Right forelimb (tissue), 1 donor: ENCODE measurements at regions not wholly inside any gene's neighbourhood (a gene's known extent, or its start where the extent isn't known, plus 50 kb on each side); places are given as distances from the start of the nearest gene placed in this dataset.
A peak's percentile ranks its signal among the peaks of the same experiment; 100 is the strongest.
"Not testable (repeated sequence)": the region's sequence is repeated elsewhere in the genome, so short reads cannot be mapped to it uniquely, and the experiment has no call there.

Experiments used
- DNase-seq: peaks from one replicate; pipeline ENCODE4 v3.0.0-alpha.2; 2018

DNA sequence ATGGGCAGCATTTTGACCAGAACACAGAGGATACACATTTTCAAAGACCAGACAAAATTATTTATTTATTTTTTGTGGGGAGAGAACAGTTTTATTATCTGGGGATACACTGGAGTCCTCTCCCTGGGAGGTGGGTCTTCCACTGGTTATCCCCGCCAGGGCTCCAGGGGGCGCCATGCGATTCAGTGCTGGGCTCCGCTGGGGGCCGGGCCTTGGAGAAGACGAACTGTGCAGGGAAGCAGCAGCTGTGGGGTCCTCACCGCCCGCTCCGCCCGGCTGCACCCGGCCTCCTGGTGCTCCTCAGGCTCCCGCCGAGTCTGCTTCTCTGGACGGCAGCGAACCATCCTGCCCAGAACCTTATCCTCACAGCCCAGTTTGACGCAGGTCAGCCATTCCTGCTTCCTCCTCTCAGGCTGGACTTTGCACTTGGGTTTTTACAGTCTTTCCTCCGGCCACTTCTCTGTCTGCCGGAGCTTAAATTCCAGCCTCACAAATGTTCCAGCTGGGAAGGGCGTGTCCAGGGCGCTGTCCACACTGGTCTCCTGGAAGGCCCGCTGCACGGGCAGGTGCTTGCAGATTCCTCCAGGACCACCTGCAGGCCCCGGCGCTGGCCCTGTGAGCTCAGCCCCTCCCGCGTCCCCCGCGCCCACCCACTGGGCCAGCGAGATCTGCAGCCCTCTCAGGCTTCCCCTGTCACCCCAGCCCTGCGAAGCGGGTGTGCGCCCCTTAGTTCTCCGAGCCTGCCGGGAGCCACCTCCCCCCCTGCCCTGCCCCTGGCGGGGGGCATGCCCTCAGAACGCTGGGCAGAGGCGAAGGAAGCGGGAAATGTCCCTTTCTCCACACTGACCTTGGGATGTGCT, 1830.0 kb upstream of the DEFB115 start:
- no peak for DNase-seq

DNA sequence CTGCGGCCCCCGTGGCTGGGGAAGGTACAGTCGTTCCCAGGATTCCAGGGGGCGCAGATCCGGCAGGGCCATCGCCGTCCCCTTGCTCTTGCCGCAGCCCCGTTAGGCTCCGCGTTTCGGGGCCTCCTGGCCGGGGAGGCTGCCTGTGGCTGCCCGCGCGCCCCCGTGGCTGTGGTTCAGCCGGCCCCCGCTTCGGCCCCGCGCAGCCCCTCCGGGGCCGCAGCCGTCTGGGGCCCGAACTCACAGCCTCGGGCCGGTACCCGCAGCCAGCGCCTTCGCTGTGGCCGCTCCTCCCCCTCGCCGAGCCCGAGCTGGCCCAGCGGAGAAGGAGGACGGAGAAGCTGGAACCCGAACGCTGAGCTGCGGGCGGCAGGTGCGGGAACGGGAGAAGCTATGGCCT, 1826.9 kb upstream of the DEFB115 start:
- no peak for DNase-seq

DNA sequence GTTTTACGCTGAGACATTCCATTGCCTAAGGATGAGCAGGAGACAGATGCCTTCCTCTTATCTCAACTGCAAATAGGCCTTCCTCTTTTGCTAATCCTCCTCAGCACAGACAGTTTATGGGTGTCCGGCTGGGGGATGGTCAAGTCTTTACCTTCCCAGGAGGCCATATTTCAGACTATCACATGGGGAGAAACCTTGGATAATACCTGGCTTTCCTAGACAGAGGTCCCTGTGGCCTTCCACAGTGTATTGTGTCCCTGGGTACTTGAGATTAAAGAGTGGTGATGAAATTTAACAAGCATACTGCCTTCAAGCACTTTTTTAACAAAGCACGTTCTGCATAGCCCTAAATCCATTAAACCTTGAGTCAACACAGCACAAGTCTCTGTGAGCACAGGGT, 1816.7 kb upstream of the DEFB115 start:
- not testable (repeated sequence) for DNase-seq

DNA sequence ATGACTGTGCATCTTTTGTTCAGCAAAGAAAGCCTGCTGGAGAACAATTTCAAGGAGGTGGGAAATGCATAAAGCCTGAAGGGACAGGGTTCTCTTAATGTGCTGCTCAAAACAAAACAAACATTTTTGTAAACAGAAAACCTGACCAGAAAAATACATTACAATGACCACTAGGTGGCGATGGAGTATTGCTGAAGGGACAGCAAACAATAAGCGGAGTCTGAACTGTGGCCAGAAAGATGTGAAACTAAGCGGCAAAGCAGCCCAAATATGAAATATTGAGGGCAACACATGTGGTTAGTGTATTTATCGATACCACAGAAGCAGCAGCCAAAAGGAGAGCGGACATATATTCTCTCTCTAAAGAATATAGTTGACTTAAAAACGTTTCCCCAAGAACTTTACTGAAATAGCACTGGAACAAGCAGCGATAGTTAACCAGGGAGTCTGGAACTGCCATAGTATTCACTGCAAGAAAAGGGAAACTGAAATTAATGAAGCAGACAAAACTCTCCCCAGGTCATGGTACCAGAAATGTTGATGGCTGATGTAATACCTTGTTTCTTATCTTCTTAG, 1814.2 kb upstream of the DEFB115 start:
- DNase-seq = not testable (repeated sequence)

DNA sequence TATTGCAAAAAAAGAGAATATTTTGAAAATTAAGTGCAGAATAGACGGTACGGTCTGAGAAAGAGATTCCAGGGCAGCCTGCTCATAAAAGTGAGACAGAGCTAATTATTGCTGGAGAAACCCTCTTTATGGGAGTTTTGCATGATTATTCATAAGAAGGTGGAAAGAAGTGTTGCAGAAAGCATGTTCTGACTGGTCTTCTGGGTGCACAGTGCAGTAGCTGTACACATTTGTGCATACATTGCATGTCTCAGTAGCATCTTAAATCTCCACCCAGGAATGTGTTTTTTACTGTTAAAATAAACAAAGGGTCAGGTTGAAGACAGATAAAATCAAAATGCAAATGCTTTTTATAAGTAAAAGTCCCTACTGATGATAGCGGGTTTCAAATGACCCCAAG, 1813.6 kb upstream of the DEFB115 start:
- DNase-seq = no peak

DNA sequence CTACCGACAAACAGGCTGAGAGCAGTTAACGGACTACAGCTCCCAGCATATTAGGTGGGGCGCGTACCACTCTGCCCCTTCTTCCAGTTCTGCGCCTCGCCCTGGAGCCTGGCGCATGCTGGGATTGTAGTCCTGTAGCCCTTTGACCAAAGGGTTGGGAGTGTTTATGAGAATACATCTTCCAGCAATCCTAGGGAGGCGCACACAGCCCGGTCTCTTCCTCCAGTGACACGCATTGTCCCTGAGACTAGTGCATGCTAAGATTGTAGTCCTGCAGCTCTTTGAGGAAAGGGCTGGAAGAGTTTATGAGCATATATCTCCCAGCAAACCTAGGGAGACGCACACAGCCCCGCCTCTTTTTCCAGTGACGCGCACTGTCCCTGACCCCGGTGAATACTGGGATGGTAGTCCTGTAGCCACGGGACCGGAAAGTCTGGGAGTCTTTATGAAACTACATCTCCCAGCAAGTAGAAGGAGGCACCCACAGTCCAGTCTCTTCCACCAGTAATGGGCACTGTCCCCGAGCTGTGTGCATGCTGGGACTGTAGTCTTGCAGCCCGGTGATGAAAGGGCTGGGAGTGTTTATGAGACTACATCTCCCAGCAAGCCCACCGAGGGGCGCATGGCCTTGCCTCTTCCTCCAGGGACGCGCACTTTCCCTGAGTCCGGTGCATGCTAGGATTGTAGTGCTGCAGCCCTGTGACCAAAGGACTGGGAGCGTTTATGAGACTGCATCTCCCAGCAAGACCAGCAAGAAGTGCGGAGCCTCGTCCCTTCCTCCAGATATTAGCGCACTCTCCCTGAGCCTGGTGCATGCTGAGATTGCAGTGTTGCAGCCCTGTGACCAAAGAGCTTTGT, 1812.2 kb upstream of the DEFB115 start:
- peak; percentile 48 for DNase-seq

DNA sequence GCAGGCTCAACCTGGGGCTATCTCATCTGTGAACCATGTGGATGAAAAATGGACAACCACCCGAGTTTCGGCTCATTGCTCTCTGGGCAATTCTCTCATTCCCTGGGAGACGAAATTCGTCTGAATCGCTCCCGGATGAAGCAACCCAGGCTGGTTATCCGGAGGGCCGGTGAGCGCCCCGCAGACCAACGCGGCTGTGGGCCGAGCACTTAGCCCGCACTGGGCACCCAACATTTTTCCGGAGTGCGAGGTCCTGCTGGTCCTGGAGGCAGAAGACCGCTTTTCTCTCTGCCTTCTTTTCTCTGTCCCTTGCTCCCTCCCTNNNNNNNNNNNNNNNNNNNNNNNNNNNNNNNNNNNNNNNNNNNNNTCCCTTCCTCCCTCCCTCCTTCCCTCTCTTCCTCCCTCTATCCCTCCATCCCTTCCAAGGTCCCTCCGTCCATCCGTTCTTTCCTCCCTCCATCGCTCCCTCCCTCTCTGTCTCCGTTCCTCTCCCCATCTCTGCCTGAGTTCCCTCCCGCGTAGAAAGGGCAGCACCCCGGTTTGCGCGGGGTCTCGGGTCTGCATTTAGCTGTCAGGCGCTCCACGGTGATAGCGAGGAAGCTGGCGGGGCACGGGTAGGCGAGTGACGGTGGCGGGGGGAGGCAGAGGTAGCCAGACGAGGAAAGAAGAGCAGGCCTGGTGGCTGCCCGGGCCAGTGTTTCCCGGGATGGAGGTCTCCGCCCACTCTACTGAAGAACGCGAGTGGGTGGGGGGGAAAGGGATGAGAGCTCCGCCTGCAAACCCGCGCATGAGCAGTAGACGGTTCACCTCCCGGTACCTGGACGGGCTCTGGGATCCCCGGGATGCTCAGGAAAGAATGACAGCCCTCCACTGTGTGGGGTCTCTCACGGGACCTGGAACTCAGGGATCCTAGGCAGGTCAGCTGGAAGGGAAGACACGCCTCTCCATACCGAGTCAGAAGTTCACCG, 1809.7 kb upstream of the DEFB115 start:
- not testable (repeated sequence) for DNase-seq

DNA sequence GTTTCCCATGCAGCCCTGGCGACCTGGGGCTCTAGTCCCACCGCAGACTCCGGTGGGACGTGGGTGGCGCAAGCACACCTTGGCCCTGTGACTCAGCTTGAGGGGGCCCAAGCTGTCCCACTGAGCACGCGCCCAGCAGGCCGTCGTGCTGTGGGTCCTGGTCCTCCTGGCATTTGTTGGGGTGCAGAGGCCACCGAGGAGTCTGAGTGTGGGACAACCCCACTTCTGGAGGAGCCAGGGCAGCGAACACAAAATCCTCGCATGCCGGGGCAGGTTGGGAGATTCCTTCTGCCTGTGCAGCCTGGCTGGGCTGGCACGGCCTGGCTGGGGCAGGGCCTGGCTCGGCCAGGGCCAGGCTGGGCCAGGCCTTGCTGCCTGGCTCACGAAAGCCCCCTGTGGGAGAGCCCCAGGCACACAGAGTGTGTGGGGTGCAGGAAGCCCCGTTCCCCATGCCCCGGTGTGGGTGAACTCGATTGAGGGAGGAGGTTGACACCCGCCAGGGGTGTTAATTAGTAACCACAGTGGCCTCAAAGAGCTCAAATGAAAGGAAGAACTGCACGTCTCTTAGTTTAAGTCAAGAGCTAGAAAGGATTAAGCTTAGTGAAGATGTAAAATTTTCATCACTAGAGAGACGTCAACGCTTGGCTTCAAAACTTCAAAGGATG, 1808.5 kb upstream of the DEFB115 start:
- DNase-seq = no peak

DNA sequence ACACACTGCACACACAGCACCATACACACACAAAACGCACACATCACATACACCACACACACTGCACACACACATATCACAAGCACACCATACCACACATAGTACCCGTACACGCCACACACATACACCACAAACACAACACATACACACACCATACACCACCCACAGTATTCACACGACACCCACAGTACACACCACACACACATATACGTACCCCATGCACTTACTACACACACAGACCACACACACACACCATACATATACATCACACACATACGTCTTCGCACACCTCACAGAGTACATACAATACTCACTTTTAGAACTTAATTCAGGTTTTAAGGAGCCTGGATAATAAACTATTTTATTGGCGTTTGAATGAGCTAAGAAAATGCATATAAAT, 1805.3 kb upstream of the DEFB115 start:
- DNase-seq = no peak

DNA sequence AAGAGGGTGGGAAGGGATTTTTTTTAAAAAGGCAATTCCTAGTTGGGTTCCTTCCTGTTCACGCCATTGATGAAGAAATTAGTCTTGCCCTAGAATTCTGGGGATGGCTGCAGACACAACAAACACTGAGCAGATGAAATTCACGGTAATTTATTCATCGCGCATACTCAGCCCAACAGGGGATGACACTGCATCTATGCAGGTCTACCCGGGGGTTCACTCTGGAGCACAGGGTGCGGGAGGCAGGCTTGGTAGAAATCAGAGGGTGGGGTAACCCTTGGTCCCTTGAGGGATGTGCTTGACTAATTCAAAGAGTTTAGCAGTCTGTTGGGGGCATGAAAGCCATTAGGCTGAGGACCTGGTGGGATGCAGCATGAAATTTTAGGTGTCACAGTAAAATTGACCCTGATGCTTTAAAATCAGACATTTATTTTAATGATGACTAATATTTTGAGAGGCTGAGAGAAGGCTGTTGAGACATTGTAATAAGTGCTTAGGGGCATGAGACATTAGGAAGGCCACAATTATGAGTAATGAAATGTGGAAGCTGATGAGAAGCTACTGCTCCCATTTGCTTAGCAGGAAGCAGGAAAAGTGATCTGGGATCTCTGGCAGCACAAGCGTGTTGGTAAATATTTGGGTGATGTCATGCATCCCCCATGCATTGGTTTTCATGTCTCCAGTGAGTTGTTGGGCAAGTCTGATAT, 1800.3 kb upstream of the DEFB115 start:
- DNase-seq = not testable (repeated sequence)

DNA sequence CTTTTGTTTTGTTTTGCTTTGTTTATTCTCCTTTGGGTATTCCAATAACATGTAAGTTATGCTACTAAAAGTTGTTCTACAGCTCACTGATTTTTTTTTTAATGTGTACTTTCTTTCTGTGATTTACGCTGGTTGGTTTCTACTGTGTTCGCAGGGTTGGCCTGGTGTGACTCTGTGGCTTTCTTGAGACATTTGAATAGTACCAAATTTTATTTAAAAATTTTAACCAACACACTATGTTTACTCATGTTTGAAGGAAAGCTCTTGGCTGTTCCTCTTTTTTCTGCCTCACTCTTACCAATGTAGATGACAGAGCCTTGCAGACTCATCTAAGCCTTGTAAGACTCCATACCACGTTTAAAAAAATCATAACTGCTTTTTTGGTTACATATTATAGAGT, 1784.9 kb upstream of the DEFB115 start:
- DNase-seq = no peak

DNA sequence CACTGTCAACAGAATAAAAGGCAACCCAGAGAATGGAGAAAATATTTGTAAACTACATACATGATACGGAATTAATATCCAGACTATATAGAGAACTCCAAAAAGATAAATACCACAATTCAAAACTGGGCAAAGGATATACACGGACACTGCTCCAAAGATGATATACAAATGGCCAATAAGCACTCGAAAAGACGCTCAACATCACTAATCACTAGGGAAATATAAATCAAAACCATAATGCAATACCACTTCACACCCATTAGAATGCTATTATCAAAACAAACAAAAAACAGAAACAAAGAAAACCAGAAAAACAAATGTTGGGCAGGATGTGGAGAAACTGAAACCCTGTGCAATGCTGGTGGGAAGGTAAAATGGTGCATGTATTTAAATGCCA, 1764.6 kb upstream of the DEFB115 start:
- DNase-seq = not testable (repeated sequence)

DNA sequence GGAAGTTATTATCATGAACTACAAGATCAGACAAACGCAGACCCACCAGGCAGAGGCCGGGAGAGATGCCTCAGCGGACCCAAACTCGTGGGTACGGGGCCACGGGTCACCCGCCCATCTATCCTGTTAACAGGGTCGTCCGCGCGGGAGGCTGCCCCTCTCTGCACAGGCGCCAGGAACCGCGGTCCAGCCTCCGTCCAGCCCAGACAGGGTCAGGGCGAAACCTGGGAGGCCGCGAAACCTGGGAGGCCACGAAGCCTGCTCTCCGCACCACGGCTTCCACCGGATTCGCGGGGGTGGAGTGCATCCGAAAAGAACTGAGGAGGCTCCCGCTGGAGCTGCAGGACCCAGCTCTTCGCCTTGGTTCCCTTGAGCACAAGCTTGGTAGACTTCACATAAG, 1760.7 kb upstream of the DEFB115 start:
- DNase-seq = not testable (repeated sequence)

DNA sequence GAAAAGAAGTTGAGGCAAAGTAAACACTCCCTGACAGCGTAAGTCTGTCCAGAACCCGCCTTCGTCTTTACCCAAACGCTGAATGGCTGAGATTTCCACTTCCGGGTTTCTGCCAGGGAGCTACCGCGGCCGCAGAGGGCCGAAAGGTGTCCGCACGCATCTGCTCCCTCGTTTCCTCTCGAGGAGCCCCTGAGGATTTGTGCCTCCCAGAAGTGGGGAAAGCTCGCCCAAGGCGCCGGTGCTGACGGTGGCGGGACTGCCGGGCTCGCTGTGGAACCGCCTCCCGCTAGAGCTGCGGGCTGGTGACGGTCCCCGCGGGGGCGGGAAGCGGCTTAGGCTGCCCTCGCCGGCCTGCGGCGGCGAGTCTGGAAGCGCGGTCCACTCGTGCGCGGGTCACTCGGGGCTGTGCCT, 1760.2 kb upstream of the DEFB115 start:
- no peak for DNase-seq

DNA sequence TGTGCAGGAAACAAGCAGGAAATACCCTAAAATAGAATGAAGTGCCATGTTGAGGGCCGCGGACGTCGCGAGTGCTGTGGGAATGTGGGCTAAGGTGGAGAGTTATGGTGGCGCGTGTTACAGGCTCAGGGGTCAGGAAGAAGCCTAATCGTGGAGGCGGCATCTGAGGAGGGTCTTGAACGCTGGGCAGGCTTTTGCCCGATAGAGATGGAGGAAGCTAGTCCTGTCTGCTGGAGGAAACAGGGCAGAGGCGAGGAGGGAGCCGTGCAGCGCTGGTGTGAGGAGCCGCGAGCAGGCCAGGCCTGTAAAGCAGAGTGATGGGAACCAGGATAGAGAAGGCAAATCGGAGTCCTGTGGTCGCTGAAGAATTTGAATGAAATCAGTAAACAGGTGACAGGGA, 1759.8 kb upstream of the DEFB115 start:
- not testable (repeated sequence) for DNase-seq

DNA sequence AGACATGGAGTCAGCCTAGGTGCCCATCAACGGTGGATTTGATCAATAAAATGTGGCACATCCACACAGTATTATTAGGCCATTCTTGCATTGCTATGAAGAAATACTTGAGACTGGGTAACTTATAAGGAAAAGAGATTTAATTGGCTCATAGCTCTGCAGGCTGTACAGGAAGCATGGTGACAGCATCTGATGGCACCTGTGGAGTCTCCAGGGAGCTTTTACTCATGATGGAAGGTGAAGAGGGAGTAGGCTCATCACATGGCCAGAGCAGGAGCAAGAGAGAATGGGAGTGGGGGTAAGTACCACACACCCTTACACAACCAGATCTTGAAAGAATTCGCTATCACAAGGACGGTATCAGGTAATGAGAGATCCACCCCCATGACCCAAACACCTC, 1756.7 kb upstream of the DEFB115 start:
- not testable (repeated sequence) for DNase-seq

DNA sequence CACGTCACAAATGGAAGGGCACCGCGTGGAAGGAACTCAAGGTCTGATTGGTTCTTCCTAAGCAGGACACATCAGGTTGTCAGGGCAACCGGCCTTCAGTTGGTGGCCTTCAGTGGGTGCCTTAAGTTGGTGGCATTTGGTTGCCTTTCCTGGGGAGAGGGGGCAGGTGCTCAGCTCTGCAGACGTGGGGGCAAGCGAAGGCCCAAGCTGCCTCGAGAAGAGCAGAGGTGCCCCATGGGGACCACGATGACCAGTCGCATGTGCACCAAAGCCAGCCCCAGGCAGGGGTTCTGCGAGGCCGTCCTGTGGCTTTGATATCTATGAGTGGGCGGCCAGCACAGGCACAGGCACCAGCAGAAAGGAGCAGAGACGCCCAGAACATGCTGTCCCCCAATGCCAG, 1742.8 kb upstream of the DEFB115 start:
- DNase-seq = not testable (repeated sequence)

DNA sequence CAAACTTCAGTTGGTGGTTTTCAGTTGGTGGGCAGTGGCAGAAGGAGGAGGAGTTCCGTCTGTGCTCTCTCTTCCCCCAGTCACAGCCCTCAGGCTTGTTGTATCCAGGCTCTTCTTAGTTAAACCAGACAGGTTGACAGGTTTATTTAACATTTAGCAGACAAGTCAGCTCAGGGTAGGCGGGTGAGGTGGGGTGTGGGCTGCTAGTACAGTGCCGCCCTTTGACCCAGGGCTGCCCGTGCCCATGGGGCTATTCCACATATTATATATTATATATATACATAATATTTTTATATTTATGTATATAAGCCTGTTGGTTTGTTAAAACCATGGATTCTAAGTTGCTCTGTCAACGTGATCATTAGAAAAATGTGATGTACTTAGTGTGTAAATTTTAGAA, 1740.6 kb upstream of the DEFB115 start:
- not testable (repeated sequence) for DNase-seq

DNA sequence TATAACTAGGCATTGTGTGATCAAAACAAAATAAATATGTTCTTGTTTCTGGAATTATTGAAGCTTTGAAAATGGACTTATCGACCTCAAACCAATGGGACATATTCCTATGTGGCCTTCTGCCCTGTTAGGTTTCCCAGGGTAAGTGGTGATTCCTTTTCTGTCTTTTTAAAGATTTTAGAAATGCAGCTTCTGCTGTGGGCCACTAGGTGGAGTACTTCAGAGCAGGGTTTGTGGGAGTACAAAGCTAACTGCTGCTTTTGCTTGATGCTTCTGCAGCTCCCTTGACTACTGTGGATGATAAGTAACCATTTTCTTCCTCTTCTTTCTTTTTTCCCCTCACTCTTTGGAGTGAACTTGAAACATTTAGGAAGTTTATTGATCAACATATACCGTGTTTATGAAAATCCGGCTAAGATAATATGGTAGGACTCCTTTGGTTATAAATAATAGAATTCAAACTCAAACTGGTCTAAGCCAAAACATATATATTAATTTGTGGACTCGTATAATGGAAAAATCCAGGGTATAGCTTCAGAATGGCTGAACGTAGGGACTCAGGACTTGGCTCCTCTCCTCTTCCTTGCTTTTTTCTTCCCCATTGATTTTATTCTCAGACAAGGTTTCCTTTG, 1737.7 kb upstream of the DEFB115 start:
- DNase-seq = not testable (repeated sequence)

DNA sequence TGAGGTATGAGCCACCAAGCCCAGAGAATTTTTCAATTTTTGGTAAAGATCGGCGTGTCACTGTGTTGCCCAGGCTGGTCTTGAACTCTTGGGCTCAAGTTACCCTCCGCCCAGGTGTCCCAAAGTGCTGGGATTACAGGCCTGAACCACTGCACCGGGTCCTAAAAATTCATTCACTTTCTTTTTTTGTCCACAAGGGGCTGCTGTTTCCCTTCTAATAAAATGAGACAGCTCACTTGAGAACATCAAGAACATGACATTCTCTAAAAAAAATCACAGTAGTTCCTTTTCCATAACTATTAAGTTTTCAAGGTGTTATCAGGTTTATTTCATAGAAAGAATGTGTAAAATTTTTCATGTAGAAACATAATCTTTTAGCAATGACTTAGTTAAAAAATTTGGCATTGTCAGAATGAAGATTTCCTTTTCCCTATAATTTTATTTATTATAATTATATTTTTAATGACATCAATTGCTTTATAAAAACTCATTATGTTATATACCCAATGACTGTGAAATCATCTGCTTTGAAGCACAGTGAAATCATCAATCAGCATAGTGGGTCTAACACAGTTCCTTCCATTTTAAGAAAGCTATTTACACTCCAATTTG, 1723.8 kb upstream of the DEFB115 start:
- DNase-seq = not testable (repeated sequence)
